Hematopoietic multipotent progenitor cell treated with erythropoietin and hydrocortisone succinate and interleukin-3 and kit ligand, for 8 days (in vitro differentiated cells): ENCODE measurements at regions not wholly inside any gene's neighbourhood (a gene's known extent, or its start where the extent isn't known, plus 50 kb on each side); places are given as distances from the start of the nearest gene placed in this dataset.

Experiments used
- DNase-seq: peaks from one replicate; pipeline ENCODE4 v3.0.0-alpha.2; 2015

DNA sequence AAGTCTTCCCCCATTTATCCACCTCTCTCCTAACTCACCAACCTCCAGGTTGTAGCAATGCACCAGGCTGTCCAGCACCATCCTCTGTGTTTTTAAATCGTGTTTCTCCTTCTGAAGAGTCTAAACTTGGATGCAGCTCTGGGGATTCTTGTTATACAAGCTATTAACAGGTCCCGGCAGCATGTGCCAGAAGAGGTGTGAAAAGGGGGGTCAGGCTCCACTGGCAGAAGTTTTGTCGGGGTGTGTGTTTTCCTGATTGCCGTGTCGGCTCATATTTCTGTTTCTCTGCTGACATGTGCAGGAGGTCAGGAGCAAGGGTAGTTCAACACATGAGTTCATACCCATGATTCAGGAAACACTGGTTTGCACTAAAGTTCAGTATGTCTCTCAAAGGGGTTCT lies 658.6 kb upstream of the CAMK1G start:
- DNase-seq, result no peak

- no peak for DNase-seq
Observed at GRCh38 chr1:208928349-208929010, 655.0 kb upstream of the CAMK1G start.

DNA sequence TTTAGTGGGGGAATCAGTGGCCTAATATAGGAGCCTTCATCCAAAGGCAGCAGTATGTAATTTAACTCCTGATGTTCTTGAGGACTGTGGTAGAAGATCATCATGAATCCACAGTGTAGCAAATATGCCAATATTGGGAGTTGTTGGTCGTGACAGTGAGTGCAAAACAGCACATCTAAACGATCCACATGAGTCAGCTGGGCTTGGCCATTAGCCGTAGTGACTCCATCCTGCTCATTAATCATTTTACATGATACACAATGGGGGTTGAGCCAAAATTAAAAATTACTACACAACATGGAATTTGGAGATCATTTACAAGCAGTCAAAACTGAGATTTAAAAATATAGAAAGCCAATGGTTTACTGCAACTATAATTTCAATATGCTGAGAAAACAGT lies 653.9 kb upstream of the CAMK1G start:
- no peak for DNase-seq

- no peak for DNase-seq
Observed at GRCh38 chr1:208931936-208932335, 651.6 kb upstream of the CAMK1G start.

DNA sequence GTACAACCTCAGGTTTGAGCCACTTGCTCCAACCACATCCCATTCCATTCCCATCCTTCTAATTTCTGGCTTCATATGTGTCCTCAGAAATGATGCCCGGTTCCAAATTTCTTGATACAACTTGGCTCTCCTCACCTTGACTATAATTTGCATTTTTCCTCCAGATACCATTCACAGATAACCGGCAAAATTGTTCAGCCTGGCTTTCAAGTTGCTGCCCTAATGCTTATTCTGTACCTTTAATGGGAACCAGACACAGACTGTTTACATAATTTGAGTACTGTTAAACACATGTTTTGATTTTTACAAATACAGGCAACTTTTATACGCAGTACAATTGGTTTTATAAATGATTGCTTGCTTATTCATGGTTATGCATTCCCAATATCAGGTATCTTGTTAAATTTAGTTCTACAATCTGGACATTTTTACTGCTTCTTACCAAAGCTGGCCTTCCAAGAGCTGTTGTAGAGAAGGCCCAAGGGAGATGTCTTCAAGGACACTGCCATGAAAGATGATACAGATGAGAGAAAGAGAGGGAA lies 649.5 kb upstream of the CAMK1G start:
- no peak for DNase-seq

- no peak for DNase-seq
Observed at GRCh38 chr1:208934933-208935332, 648.6 kb upstream of the CAMK1G start.

GRCh38 chr1:208935517-208936187 lies 647.9 kb upstream of the CAMK1G start:
- no peak for DNase-seq

- no peak for DNase-seq
Observed at GRCh38 chr1:208939537-208940085, 643.9 kb upstream of the CAMK1G start.

DNA sequence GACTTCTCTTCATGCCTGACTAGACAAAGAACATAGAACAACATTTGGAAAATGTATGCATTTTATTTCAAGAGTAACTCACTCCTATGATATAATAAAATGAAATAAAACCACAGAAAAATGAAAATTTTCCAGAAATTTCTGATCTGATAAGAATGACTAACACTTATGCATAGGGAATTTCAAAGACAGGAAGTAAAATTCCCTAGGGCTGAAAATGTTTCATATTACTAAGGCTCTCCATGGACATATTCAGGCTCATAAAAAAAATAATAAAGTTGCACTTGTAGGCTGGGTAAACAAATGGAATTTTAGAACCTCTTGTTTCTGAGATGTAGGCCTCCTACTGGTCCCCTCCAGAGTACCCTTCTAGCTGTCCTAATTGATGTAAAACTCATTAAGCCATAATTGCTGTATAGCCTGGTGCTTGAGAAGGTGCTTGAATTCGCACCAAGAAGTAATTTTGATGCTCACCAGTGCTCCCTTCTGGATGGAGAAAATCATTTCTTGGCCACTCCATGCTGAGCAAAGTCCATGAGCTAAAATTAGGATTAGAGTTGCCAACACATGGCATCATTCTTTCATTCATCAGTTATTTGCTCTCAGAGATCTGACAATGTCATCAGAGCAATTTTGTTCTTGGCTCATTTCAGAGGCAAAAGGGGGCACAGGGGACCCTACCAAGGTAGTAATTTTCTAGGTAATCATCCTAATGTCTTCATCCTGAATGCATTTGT lies 641.0 kb upstream of the CAMK1G start:
- no peak for DNase-seq

DNA sequence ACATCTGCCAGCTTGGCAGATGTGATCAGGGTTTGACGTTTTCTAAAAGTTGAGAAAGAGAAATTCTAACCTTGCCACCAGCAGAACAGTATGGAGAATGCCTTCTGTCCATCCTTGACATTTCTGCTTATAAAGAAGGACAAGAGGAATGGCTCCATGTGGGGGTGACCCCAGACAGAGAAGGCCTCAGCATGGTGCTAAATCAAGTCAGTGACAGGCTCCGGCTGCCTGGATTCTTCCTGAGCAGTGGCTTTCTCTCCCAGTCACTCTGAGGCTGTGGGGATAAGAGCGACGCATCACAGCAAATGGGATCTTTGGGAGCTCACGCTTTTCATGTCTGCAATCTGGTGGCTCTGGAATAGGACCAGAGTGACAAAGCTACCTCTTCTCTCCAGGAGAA lies 640.2 kb upstream of the CAMK1G start:
- no peak for DNase-seq

GRCh38 chr1:208944981-208945451 lies 638.5 kb upstream of the CAMK1G start:
- no peak for DNase-seq

DNA sequence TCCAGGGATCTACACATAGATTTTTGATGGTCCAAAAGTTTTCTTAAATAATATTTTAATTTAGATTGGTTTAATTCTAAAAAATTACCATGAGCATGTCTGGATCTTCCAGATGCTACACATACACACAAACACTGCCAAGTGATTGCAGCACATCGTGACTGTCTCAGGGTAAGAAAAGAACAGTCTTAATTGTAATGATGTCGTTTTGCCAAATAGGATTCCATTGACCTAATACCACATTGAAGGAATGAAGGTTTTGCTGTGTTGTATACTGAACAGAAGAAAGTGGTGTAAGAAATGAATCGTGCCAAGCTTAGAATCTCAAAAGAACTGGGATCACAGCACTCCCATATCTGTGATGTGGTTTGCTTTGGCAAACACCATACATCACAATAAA lies 633.3 kb upstream of the CAMK1G start:
- no peak for DNase-seq

DNA sequence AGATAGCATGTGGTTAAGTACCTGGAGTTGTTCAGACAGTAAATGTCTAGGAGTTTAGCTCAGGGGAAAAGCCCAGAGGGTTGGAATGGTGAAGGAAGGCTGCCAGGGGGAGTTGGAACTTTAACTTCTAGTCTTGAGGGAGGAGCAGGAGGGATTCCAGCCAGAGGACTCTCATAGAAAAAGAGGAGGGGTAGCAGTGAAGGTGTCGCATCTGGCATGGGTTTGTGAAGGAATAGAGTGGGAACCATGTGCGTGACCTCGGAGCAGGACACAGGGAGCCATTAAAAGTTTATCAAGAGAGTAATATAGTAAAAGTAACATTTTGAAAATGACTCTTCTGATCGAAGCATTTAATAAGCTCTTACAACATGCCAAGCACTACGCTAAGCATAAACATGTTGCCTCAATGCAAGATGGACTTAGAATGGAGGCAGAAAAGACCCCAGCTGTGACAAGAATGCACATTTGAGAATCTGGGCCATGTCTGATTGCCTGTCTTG lies 632.4 kb upstream of the CAMK1G start:
- DNase-seq, result no peak

- DNase-seq, result no peak
Observed at GRCh38 chr1:208951908-208952307, 631.6 kb upstream of the CAMK1G start.

- DNase-seq, result no peak
Observed at GRCh38 chr1:208962867-208963266, 620.6 kb upstream of the CAMK1G start.

GRCh38 chr1:208965351-208965750 lies 618.2 kb upstream of the CAMK1G start:
- no peak for DNase-seq

GRCh38 chr1:208967334-208967733 lies 616.2 kb upstream of the CAMK1G start:
- DNase-seq, result no peak

- no peak for DNase-seq
Observed at GRCh38 chr1:208974717-208975116, 608.8 kb upstream of the CAMK1G start.

- DNase-seq, result no peak
Observed at GRCh38 chr1:208975456-208975855, 608.1 kb upstream of the CAMK1G start.

DNA sequence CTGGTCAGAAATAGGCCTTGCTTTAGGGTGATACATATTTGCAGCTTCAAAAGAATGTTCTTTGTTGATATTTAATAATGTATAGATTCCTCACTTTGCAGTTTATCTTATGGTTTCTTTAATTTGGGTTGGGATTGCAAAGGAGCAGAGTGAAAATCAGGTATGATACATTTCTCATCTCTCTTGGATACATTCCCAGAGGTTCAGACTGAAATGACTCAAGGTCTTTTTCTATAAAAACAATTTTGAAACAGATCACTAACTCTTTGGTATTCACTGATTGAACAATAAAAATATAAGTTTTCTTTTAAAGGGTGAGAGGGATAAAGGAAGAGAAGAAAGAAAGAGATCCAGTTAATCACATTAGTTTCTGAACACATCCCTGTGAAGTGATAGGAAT lies 606.5 kb upstream of the CAMK1G start:
- no peak for DNase-seq

- DNase-seq, result no peak
Observed at GRCh38 chr1:208977638-208978256, 605.8 kb upstream of the CAMK1G start.

DNA sequence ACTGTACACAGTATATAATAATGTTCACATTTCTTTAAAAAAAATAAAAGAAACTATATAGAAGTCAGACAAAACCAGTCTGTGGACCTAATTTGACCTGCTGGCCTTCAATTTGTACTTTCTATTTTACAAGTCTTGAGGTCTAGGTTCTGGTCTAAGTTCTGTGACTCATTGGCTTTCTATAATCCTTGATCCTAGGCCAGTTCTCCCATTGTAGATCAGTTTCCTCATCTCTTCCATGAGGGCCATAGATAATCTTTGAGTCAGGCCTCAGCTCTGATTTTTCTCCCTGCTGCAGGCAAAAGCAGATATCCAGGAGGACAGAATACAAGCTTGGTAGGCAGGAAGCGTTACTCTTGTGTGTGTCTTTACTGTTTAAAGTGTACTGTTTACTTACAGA lies 603.7 kb upstream of the CAMK1G start:
- no peak for DNase-seq

DNA sequence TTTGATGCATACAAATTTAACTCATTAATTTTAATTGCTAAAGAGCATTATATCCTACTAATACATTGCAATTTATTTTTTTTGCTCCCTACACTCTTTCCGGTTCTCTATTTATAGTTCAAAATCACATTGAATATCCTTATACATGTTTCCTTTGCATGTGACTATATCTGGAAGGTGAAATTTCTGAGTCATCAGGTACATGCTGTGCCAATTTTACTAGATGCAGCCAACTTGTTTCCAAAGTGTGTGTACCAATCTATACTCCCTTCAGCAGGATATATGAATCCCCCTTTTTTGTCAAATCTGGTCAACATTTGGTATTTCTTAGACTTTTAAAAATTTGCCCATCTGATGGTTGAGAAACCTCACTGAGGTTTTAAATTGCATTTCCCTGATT lies 602.9 kb upstream of the CAMK1G start:
- DNase-seq, result no peak
